ENCODE measurements at regions not wholly inside any gene's neighbourhood (a gene's known extent, or its start where the extent isn't known, plus 50 kb on each side); places are given as distances from the start of the nearest gene placed in this dataset.

GRCh38 chr13:105541565-105541964 is 993.9 kb downstream of the EFNB2 start:
- no peak for DNase-seq (ENCODE audit: low read depth in 2 of 2)

DNA sequence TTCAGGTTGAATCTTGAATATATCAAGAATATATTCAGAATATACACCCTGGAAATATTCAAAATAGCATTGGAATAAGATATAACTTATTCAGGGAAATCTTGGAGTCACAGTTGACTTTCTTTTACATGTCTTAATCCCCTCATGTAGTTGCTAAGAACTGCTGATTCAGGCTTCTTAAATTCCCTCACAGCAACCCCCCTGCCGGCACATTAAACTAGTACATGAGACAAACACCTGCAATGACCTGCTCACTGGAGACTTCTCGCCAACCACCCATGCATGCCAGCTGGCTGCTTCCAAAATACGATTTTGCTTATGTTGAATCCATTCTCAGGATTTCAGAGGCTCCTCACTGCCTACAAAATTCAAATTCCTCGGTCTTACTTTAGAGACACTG is 997.1 kb downstream of the EFNB2 start:
- no peak for DNase-seq (ENCODE audit: low read depth in 2 of 2)

DNA sequence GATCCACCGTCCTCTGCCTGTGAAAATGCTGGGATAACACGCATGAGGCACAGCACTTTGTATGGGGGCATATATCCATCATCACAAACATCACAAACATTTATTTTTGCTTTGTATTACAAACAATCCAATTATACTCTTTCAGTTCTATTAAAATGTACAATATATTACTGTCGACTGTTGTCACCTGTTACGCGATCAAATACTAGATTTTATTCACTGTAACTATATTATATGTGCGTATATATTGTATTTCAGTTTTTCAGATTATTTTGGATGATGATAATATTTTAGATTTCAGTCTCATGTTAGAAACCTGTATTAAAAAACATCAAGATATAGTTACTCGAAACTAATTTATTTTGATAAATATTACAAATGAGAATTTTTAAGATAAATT is 998.3 kb downstream of the EFNB2 start:
- no peak for DNase-seq (ENCODE audit: low read depth in 2 of 2)

DNA sequence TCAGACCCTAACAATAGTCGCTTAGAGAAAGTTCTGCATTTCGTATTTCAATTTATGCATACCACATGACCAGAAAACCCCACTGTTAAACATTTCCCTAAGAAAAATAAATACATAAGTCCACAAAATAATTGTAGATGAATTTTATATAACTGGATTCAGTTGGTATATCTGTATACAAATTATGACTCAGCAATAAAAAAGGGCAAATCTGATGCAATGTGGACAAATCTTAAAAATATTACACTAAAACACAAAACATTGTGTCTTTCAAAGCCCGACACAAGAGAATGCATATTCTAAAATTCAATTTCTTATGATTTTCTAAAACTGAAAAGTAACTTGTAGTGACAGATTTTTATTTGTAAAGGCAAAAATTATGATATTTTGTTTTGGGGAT is 1005.0 kb downstream of the EFNB2 start:
- DNase-seq (ENCODE audit: low read depth in 2 of 2) = no peak

DNA sequence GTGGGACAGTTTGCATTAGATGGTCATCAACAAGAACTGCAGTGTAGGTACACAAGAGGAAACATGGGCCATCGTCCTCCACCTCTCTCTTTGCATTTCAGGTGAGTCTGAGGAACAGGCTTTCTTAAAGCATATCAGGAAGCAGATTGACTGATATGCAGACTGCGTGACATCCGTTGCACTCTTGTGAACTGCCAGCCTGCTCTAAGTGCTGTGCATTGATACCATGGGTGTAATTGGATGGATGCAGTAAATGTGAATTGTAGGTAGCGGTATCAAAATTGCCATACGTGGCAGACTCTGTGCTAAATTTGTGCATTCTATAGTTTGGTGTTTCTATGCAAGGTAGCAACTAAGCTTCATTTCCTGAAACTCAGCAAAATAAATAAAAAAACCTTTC is 1008.3 kb downstream of the EFNB2 start:
- no peak for DNase-seq (ENCODE audit: low read depth in 2 of 2)

- no peak for DNase-seq (ENCODE audit: low read depth in 2 of 2)
These were observed 1015.7 kb downstream of the EFNB2 start for GRCh38 chr13:105519771-105520170.

DNA sequence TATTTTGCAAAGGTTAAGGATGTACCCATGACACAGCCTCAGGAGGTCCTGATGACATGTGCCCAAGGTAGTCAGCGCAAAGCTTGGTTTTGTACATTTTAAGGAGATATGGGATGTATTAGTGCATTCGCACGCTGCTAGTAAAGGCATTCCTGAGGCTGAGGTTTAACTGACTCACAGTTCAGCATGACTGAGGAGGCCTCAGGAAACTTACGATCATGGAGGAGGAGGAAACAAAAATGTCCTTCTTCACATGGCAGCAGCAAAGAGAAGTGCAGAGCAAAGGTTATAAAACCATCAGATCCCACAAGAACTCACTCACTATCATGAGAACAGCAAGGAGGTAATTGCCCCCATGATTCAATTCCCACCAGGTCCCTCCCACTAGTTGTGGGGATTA is 1017.4 kb downstream of the EFNB2 start:
- no peak for DNase-seq (ENCODE audit: low read depth in 2 of 2)

DNA sequence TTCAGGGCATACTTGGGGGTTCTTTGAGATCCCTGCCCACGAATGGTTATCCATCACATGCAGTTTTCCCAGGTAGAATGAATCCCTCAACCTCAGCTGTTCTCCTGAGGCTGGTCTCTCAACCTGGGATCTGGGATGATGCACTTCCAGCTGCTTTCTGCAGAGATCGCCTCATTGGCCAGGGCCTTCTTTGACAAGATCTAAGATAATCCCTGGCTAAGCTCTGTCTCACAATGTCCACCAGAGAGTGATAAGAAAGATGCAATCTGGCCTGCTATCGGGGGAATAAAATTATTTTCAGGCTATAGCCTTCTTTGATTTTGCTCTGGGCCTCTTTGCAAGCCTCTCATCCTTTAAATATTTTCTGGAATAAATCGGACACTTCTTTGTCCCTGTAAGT is 1021.1 kb downstream of the EFNB2 start:
- no peak for DNase-seq (ENCODE audit: low read depth in 2 of 2)

- DNase-seq (ENCODE audit: low read depth in 2 of 2) = no peak
These were observed 1022.0 kb downstream of the EFNB2 start for GRCh38 chr13:105513448-105513847.

DNA sequence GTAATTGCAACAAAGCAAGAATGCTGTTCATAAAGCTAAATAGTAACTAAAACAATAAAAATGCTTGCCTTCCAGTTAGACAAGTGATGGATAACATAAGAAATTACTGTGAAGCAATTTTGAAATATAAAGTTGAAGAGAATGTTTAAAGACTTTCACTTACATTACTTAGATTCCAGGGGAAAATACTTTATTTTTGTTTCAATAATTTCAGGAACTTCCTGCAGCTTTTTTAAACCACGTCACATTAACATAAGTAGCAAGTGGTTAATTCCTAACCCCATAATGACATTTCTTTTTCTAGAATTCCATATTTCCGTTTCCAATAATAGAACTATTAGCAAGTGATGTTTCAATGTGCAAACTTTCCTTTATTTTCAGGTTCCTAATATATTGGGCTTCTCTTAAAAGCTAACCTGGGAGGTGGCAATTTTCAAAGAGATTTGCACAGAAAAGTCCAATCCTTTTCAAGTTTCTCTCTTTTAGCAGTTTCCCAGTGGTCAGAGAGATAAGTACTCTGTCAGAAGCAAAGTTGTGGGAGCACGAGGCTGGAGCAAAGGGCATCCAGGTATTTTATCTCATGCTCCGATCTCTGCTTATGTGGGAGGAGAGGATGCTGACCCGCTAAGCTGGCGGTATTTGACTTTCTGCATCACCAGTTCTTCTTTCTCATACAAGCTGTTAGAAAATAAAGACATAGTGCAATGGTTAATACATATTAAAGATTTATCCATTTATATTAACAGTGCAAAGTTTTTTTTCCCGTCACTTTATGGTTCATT is 1025.3 kb downstream of the EFNB2 start:
- DNase-seq (ENCODE audit: low read depth in 2 of 2) = no peak

DNA sequence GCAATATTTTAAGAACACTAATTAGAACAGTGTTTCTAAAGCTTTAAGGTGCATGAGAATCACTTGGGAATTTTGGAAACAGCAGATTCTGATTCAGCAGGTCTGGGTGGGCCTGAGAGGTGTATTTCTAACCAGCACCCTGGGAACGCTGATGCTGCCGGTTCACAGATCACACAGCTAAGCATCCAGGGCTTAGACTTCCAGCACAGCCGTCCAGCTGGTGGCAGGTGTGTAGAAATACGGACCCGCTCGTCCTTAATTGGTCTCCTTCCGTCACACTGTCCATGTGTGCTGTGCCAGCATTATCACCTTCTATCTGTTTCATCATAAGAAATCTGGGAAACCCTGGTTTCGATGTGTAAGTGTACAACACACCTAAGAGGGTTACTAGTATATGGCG is 1029.0 kb downstream of the EFNB2 start:
- DNase-seq (ENCODE audit: low read depth in 2 of 2) = no peak

- no peak for DNase-seq (ENCODE audit: low read depth in 2 of 2)
These were observed 1033.3 kb downstream of the EFNB2 start for GRCh38 chr13:105502193-105502592.

DNA sequence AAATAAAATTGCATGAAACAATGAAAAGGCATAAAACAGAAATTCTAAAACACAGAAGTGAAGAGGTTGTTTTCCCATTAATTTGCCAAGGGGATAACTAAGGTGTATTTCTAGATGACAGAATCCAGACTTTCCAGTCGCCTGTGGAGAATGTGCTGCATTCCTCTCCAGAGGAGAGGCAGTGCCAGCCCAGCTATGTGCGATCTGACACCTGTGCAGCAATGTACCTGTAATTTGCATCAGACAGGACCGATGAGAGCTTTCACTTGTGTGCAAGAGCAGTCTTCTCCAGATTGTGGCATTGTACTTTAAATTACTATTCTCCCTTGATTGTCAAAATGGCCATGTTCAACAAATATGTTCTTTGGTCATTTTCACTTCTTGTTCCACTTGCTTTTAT is 1037.9 kb downstream of the EFNB2 start:
- DNase-seq (ENCODE audit: low read depth in 2 of 2) = no peak

DNA sequence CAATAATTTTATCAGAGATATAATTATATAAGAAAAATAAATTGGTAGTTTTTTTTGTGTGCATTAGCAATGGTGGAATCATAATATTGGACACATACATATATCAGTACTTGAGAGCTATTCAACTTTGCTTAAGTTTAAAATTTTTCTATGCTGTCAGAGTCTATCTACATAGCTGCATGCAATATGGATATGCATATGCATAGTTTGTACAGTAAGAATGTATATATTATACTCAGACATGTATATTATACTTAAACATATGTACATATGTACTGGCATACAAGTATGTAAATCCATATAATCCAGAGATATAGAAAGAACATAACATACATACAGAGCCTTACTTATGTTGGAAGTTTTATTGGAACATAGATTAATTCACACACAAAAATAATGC is 1043.2 kb downstream of the EFNB2 start:
- DNase-seq (ENCODE audit: low read depth in 2 of 2) = no peak

- DNase-seq (ENCODE audit: low read depth in 2 of 2) = no peak
These were observed 1044.1 kb downstream of the EFNB2 start for GRCh38 chr13:105491345-105491744.

GRCh38 chr13:105485081-105485480 is 1050.4 kb downstream of the EFNB2 start:
- no peak for DNase-seq (ENCODE audit: low read depth in 2 of 2)

DNA sequence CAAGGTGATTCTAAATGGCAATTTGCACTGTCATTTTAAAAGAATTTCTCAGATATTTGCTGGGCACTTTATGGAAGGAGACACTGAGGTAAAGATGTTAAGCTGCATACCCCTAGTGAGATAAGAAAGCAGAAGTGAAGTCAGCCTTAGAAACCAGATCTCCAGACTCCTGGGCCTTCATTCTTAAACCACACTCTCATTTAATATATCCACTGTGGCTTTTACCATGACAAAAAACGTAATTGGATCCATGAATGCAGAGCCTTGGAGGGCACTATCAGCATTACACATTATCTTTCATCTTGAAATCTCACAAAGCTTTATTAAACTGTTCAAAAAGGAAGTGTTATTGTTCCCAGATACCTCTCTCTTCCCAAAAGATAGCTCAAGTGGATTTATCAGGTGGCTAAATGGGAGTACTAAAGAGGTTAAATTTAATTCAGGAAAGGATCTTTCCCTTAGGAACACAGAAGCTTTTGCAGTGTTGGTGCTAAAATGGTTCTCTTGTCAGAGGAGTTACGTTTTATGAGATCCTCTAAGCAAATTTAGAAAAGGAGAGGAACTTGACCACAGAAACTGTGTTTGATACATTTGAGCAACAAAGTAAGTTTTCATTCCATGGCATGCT is 1060.4 kb downstream of the EFNB2 start:
- no peak for DNase-seq (ENCODE audit: low read depth in 2 of 2)

- no peak for DNase-seq (ENCODE audit: low read depth in 2 of 2)
These were observed 1063.8 kb downstream of the EFNB2 start for GRCh38 chr13:105471673-105472072.

GRCh38 chr13:105466376-105466775 is 1069.1 kb downstream of the EFNB2 start:
- no peak for DNase-seq (ENCODE audit: low read depth in 2 of 2)

GRCh38 chr13:105465745-105466144 is 1069.7 kb downstream of the EFNB2 start, which contains the start of gene DAOA:
TSS of gene DAOA (plus strand) at chr13:105466045.
- DNase-seq (ENCODE audit: low read depth in 2 of 2) = no peak

DNA sequence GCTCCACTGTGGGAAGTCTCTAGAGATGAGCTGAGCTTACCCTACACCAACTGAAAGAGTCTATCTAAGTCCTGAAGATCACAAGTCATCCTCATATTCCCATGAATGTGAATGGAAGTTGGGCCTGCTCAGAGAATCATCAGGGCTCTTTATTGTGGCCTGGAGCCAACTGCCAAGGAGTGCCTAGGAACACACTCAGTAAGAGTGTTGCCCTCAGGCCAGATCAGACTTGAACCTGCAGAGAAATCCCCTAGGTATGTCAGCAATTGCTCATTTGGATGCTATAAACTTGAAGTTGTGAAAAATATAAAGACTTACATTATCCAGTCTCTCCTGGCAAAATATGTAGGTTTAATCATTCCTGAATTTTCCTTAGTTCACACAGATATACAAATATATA is 1070.2 kb downstream of the EFNB2 start:
- no peak for DNase-seq (ENCODE audit: low read depth in 2 of 2)

- no peak for DNase-seq (ENCODE audit: low read depth in 2 of 2)
These were observed 1071.2 kb downstream of the EFNB2 start for GRCh38 chr13:105464249-105464648.

GRCh38 chr13:105463011-105463501 is 1072.4 kb downstream of the EFNB2 start:
- no peak for DNase-seq (ENCODE audit: low read depth in 2 of 2)

All from stimulated activated CD4-positive, alpha-beta T cell treated with anti-CD3 and anti-CD28 coated beads, Interleukin-12 subunit alpha, Interleukin-12 subunit beta, amount 100 ng/mL, for 24 hours (primary cell).